ENCODE measurements at regions not wholly inside any gene's neighbourhood (a gene's known extent, or its start where the extent isn't known, plus 50 kb on each side); places are given as distances from the start of the nearest gene placed in this dataset.

DNA sequence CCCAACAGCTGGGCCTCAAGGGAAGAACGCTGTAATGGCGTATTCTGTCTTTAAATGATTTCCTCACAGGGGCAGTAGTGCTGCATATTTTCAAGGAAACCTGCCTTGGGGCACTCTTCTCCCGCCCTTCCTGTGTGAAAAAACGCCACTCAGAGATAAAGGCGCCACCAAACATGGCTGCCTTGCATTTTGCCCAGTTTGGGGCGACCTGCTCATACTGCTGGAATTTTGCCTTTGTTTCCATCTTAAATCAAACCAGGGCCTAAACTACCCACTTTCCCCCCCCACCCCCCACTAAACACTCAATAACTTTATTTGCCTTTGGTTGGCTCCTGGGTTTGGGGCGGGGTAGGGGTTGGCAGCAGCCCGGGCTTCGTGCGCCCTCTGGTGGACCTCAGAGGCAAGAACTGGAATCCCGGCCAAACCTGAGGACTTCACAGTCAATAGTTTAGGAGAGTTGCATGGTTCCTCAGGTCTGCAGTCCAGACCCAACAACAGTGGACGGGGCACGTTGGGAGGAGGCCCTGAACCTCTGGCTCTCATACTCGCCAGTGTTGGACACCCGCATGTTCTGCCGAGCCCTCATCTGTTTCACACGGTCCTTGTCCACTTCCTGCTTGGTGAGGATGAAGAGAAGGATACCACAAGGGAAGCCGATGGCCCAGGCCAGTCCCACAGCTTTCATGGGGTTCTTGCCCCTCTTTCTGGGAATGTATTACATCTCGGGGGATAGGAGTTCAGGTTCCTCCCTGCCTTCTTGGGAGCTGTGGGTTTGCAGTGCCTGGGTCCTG is 220.1 kb upstream of the STK26 start:
- H3K4me3 ChIP-seq (ENCODE audit: low read length) = peak overlapping the region; percentile 32
- no peak for DNase-seq (ENCODE audit: low read depth)
- peak; percentile 59 for TF ChIP-seq CTCF (conservative IDR thresholded peaks at IDR 0.05; ENCODE audit: low read depth, low read length)

- H3K4me3 ChIP-seq (ENCODE audit: low read length) = peak overlapping the region; percentile 47
- peak; percentile 19 for TF ChIP-seq CTCF (conservative IDR thresholded peaks at IDR 0.05; ENCODE audit: low read depth, low read length)
- no peak for DNase-seq (ENCODE audit: low read depth)
These were observed 210.0 kb upstream of the STK26 start for GRCh38 chrX:131812847-131813825.

GRCh38 chrX:131816551-131817136 is 206.5 kb upstream of the STK26 start:
- no peak overlapping the region for H3K4me3 ChIP-seq (ENCODE audit: low read length)
- no peak for TF ChIP-seq CTCF (conservative IDR thresholded peaks at IDR 0.05; ENCODE audit: low read depth, low read length)
- DNase-seq (ENCODE audit: low read depth) = no peak

DNA sequence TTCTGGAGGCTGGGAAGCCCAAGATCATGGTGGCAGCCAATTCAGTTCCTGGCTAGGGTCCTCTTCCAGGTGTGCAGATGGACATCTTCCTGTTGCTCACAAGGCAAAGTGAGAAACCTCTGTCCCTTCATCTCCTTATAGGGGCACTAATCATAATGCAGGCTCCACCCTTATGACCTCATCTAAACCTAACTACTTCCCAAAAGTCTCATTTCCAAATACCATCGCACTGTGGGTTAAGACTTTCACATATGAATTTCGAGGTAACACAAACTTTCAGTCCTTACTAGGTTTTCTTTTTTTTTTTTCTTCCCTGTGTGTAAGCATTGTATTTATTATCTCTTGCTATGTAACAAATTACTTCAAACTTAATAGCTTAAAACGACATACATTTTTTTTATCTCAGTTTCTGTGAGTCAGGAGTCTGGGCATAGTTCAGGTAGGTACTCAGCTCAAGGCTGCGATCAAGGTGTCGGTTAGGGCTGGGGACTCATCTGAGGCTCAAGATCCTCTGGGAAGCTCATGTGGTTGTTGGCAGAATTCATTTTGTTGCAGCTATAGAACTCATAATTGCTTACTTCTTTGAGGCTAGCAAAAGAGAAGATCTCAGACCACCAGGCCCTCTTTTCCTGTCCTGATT is 204.7 kb upstream of the STK26 start:
- no peak for TF ChIP-seq CTCF (conservative IDR thresholded peaks at IDR 0.05; ENCODE audit: low read depth, low read length)
- no peak overlapping the region for H3K4me3 ChIP-seq (ENCODE audit: low read length)
- DNase-seq (ENCODE audit: low read depth) = no peak

DNA sequence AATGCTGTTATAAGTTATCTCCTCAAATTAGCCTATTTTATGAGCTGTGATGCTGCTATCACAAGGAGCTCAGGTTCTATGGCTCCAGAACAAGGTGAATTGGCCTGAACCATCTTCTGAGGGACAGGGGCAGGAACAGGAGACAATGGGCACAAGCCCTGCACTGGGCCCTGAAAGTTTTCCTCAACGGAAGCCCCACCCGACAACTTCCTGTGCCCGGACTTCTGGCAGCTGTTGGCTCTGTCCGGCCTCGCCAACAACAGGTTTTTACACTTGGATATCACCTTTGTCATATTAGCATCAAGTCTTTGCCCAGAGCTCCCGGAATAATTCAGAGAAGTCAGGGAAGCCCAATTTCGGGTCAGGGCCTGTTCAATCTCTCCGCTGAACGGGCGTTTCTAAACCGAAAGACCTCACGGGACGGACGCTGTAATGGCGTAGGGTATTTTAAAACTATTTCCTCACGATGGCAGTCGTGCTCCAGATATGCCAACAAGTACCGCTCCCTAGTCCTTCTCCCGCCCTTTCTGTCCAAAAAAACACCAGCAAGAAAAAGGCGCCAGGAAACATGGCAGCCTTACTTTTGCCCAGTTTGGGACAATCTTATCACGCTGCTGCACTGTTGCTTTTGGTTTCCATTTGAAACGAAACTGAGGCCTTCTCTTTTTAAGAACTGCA is 201.0 kb upstream of the STK26 start:
- peak; percentile 4 for TF ChIP-seq CTCF (conservative IDR thresholded peaks at IDR 0.05; ENCODE audit: low read depth, low read length)
- DNase-seq (ENCODE audit: low read depth) = no peak
- H3K4me3 ChIP-seq (ENCODE audit: low read length) = peak overlapping the region; percentile 56

DNA sequence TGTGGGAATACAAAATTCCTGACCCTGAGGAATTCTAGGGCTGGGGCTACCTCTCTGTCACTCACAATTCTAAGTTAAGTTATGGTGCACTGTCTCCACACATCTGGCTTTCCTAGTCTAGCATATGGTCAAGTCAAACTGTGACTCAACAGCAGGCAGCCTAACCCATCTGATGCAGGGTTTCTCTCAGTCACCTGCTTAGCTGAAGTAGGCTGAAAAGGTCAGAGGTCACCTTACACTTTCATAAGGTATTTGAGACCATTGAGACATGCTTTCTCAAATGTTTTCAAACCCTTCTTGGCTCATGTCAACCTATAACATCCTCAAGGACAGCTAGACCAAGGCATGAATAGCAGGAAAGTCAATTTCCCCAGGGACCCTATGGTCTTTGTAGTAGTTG is 196.5 kb upstream of the STK26 start:
- no peak for DNase-seq (ENCODE audit: low read depth)
- no peak overlapping the region for H3K4me3 ChIP-seq (ENCODE audit: low read length)
- TF ChIP-seq CTCF (conservative IDR thresholded peaks at IDR 0.05; ENCODE audit: low read depth, low read length) = no peak

Data from retinal pigment epithelial cell (primary cell).